Right lobe of liver (tissue), 6 donors: ENCODE measurements at regions not wholly inside any gene's neighbourhood (a gene's known extent, or its start where the extent isn't known, plus 50 kb on each side); places are given as distances from the start of the nearest gene placed in this dataset.

ENCODE experiments used
- ATAC-seq, 4 donors: fragments of 200-7000 bp; cut with Tn5 transposase; one replicate each; pipeline ENCODE4 v1.9.1; 2020; ENCODE audit warnings: mild to moderate bottlenecking in 4 of 4, moderate library complexity in 4 of 4
- DNase-seq, 3 donors: peaks; one replicate each; pipeline ENCODE4 v3.0.0-alpha.2; 2020
- H3K27ac ChIP-seq, 3 donors: fragments of 200-600 bp; one replicate each; pipeline ENCODE4 v1.8.0; 2022
- H3K27me3 ChIP-seq, 2 donors: fragments of 200-600 bp; one replicate each; pipeline ENCODE4 v1.8.0; 2022
- H3K36me3 ChIP-seq, 4 donors: fragments of 200-600 bp; sonication (generic) in 1 of 4; one replicate each; pipeline versions ENCODE4 v1.5.1 to v1.8.0; 2017 to 2022; ENCODE audit warnings: control low read depth in 1 of 4
- H3K4me1 ChIP-seq, 4 donors: fragments of 200-600 bp; sonication (generic) in 1 of 4; one replicate each; pipeline versions ENCODE4 v1.5.1 to v1.8.0; 2017 to 2022; ENCODE audit warnings: control low read depth in 1 of 4
- H3K4me3 ChIP-seq, 3 donors: fragments of 200-600 bp; one replicate each; pipeline ENCODE4 v1.8.0; 2022
- H3K9me3 ChIP-seq, 4 donors: fragments of 200-600 bp; sonication (generic) in 1 of 4; one replicate each; pipeline versions ENCODE4 v1.5.1 to v1.8.0; 2017 to 2022; ENCODE audit warnings: control low read depth in 1 of 4
- CTCF ChIP-seq, 4 donors: fragments of 200-600 bp in 3 of 4; fragments of 450-650 bp in 1 of 4; IDR thresholded peaks; one replicate each; pipeline versions ENCODE4 v1.5.1 to v1.8.0; 2016 to 2022; ENCODE audit warnings: antibody characterized with exemption in 4 of 4, mild to moderate bottlenecking in 2 of 4
- POLR2A ChIP-seq: fragments of 450-650 bp; IDR thresholded peaks from one replicate; pipeline ENCODE4 v1.6.1; 2017; ENCODE audit warnings: antibody characterized with exemption, mild to moderate bottlenecking
- WGBS: methylation state at CpG from one replicate; pipeline ENCODE4 v1.1.6; 2018; ENCODE audit warnings: low coverage, low lambda C conversion rate; ENCODE audit not compliant: insufficient coverage; ENCODE audit errors: missing lambda C conversion rate; 5-methylcytosine and 5-hydroxymethylcytosine counted together
- intact Hi-C, 2 donors: fragments of 100-400 bp; cut with DNase I; formaldehyde crosslinking; loops; one replicate each; pipeline versions ENCODE4 v1.11.2 to v1.14.1; 2022
- donor health status: DM: no; HTN: yes; CAD: no.
- donor health status: DM: no; HTN: no; CAD: no.
- donor health status: DM: no; HTN: no; CAD: no.
- donor health status: DM: no; HTN: yes; CAD: no.
- donor health status: DM: no; HTN: yes; CAD: no.

GRCh38 chr2:176622792-176623191 lies 353.6 kb downstream of the MTX2 start:
- intact Hi-C loops, result no loop called here
- no peak for TF ChIP-seq CTCF (IDR thresholded peaks at IDR 0.05)
- TF ChIP-seq POLR2A, result no peak
- WGBS, result 76% methylated on average over 4 of the region's 4 CpGs
- Histone ChIP-seq H3K27ac (no peak overlapping the region), H3K36me3 (no peaks in the 10 kb centered on the region), H3K4me3 (no peak overlapping the region), H3K27me3 (no peaks in the 10 kb centered on the region), H3K9me3 (no peaks in the 10 kb centered on the region), H3K4me1 (no peaks in the 10 kb centered on the region)
- no peak for ATAC-seq
- no peak for DNase-seq

GRCh38 chr2:176626796-176627195 lies 357.6 kb downstream of the MTX2 start:
- Histone ChIP-seq H3K4me3 (no peak overlapping the region), H3K9me3 (no peaks in the 10 kb centered on the region), H3K27ac (no peak overlapping the region), H3K36me3 (no peaks in the 10 kb centered on the region), H3K4me1 (no peaks in the 10 kb centered on the region), H3K27me3 (no peaks in the 10 kb centered on the region)
- TF ChIP-seq POLR2A, result no peak
- TF ChIP-seq CTCF (IDR thresholded peaks at IDR 0.05), result no peak
- no peak for ATAC-seq
- intact Hi-C loops, result no loop called here
- WGBS, result 48% methylated on average over 8 of the region's 8 CpGs
- DNase-seq, result no peak

- no peak overlapping the region for H3K27ac ChIP-seq
- no peak for ATAC-seq
- TF ChIP-seq POLR2A (no peak), CTCF (IDR thresholded peaks at IDR 0.05) (no peak)
- no peaks in the 10 kb centered on the region for H3K9me3 ChIP-seq
- DNase-seq, result no peak
- intact Hi-C loops, result no loop called here
- no peaks in the 10 kb centered on the region for H3K4me1 ChIP-seq
- no peak overlapping the region for H3K4me3 ChIP-seq
- H3K27me3 ChIP-seq, result no peaks in the 10 kb centered on the region
- no peaks in the 10 kb centered on the region for H3K36me3 ChIP-seq
Observed at GRCh38 chr2:176628438-176628837, 359.2 kb downstream of the MTX2 start.

- H3K4me1 ChIP-seq, result peaks cover 0 to 6% (median 0%) of the 10 kb centered on the region in 4 donors
- H3K9me3 ChIP-seq, result no peaks in the 10 kb centered on the region
- intact Hi-C loops, result loop anchor here in 1 of 2 donors (10.0 kb wide), 1 partner anchor 489 kb away; no protein-coding TSS in a partner anchor
- H3K4me3 ChIP-seq, result no peak overlapping the region
- peaks cover 0 to 18% of the 10 kb centered on the region in 2 donors for H3K27me3 ChIP-seq
- WGBS, result 42% methylated on average over 2 of the region's 2 CpGs
- ATAC-seq (no peak), DNase-seq (no peak)
- no peak overlapping the region for H3K27ac ChIP-seq
- no peaks in the 10 kb centered on the region for H3K36me3 ChIP-seq
- TF ChIP-seq CTCF (IDR thresholded peaks at IDR 0.05) (no peak), POLR2A (no peak)
Observed at GRCh38 chr2:176633754-176634153, 364.5 kb downstream of the MTX2 start.

- H3K27me3 ChIP-seq, result peaks cover 3 to 34% of the 10 kb centered on the region in 2 donors
Observed at GRCh38 chr2:176636401-176636800, 367.2 kb downstream of the MTX2 start.

More at GRCh38 chr2:176636401-176636800, 367.2 kb downstream of the MTX2 start:
- no peak overlapping the region for H3K4me3 ChIP-seq
- WGBS, result 60% methylated on average over 3 of the region's 3 CpGs
- TF ChIP-seq POLR2A, result no peak
- no peak for TF ChIP-seq CTCF (IDR thresholded peaks at IDR 0.05)
- DNase-seq (no peak), ATAC-seq (no peak)
- H3K27ac ChIP-seq, result no peak overlapping the region
- intact Hi-C loops, result loop anchor here in 1 of 2 donors (10.0 kb wide), 1 partner anchor 492 kb away; no protein-coding TSS in a partner anchor
- H3K36me3 ChIP-seq, result no peaks in the 10 kb centered on the region
- peaks cover 0 to 6% (median 0%) of the 10 kb centered on the region in 4 donors for H3K4me1 ChIP-seq
- H3K9me3 ChIP-seq, result no peaks in the 10 kb centered on the region
